Neural cell (in vitro differentiated cells): ENCODE measurements at regions not wholly inside any gene's neighbourhood (a gene's known extent, or its start where the extent isn't known, plus 50 kb on each side); places are given as distances from the start of the nearest gene placed in this dataset.

Source experiments
- CTCF ChIP-seq: fragments of 450-650 bp; IDR thresholded peaks from 2 replicates; pipeline ENCODE4 v1.5.1; 2014; ENCODE audit warnings: antibody characterized with exemption, mild to moderate bottlenecking, moderate library complexity; ENCODE audit not compliant: poor library complexity, severe bottlenecking
- EZH2 ChIP-seq: fragments of 200-600, 300-800 bp; shearing (Covaris generic), sonication (generic); IDR thresholded peaks from 2 replicates; pipeline ENCODE4 v1.6.1; 2014; ENCODE audit warnings: antibody characterized with exemption, low read length, borderline replicate concordance, mild to moderate bottlenecking; ENCODE audit not compliant: insufficient read depth, poor library complexity, severe bottlenecking
- MXI1 ChIP-seq: fragments of 450-650 bp; conservative IDR thresholded peaks from 2 replicates; pipeline ENCODE4 v1.6.1; 2014; ENCODE audit warnings: antibody characterized with exemption, mild to moderate bottlenecking; ENCODE audit not compliant: poor library complexity, severe bottlenecking
- POLR2AphosphoS5 ChIP-seq: IDR thresholded peaks from 2 replicates; pipeline ENCODE4 v1.6.1; 2012
- RAD21 ChIP-seq: fragments of 450-650 bp; conservative IDR thresholded peaks from 2 replicates; pipeline ENCODE4 v1.6.1; 2014; ENCODE audit warnings: antibody characterized with exemption, mild to moderate bottlenecking, moderate library complexity
- TAF1 ChIP-seq: IDR thresholded peaks from 2 replicates; pipeline ENCODE4 v1.6.1; 2012; ENCODE audit warnings: low read depth
- TF ChIP-seq, protein P1 (sequence below): IDR thresholded peaks from 2 replicates; pipeline ENCODE4 v1.6.1; 2012; ENCODE audit warnings: borderline replicate concordance

GRCh38 chr1:119191325-119191724, 50.9 kb upstream of the WARS2 start:
- TF ChIP-seq CTCF (no peak), RAD21 (no peak), EZH2 (no peak), POLR2AphosphoS5 (no peak), TAF1 (no peak), MXI1 (no peak)
- TF ChIP-seq, protein P1, sequence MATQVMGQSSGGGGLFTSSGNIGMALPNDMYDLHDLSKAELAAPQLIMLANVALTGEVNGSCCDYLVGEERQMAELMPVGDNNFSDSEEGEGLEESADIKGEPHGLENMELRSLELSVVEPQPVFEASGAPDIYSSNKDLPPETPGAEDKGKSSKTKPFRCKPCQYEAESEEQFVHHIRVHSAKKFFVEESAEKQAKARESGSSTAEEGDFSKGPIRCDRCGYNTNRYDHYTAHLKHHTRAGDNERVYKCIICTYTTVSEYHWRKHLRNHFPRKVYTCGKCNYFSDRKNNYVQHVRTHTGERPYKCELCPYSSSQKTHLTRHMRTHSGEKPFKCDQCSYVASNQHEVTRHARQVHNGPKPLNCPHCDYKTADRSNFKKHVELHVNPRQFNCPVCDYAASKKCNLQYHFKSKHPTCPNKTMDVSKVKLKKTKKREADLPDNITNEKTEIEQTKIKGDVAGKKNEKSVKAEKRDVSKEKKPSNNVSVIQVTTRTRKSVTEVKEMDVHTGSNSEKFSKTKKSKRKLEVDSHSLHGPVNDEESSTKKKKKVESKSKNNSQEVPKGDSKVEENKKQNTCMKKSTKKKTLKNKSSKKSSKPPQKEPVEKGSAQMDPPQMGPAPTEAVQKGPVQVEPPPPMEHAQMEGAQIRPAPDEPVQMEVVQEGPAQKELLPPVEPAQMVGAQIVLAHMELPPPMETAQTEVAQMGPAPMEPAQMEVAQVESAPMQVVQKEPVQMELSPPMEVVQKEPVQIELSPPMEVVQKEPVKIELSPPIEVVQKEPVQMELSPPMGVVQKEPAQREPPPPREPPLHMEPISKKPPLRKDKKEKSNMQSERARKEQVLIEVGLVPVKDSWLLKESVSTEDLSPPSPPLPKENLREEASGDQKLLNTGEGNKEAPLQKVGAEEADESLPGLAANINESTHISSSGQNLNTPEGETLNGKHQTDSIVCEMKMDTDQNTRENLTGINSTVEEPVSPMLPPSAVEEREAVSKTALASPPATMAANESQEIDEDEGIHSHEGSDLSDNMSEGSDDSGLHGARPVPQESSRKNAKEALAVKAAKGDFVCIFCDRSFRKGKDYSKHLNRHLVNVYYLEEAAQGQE = no peak
